ENCODE measurements at regions not wholly inside any gene's neighbourhood (a gene's known extent, or its start where the extent isn't known, plus 50 kb on each side); places are given as distances from the start of the nearest gene placed in this dataset.

DNA sequence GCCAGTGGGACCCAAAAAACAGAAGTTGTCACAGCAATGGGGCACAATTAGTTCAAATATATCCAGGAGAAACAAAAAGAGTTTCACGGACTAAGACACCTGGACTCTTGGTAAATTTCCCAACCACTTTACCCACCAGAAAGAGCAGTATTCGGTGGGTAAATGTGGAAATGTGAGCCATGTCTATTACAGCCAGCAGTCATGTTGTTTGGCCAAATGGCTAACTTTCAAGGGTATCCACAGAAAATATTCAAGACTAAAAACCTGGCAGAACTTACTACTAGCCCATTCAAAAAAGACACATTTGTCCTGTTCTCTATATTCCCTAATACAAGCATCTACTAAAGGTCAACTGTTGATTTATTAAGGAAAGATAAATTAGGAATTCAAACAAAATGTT is 1296.0 kb upstream of the NXPH2 start:
- no peak for TF ChIP-seq ZFX (IDR thresholded peaks at IDR 0.05)
- TF ChIP-seq, protein P1, sequence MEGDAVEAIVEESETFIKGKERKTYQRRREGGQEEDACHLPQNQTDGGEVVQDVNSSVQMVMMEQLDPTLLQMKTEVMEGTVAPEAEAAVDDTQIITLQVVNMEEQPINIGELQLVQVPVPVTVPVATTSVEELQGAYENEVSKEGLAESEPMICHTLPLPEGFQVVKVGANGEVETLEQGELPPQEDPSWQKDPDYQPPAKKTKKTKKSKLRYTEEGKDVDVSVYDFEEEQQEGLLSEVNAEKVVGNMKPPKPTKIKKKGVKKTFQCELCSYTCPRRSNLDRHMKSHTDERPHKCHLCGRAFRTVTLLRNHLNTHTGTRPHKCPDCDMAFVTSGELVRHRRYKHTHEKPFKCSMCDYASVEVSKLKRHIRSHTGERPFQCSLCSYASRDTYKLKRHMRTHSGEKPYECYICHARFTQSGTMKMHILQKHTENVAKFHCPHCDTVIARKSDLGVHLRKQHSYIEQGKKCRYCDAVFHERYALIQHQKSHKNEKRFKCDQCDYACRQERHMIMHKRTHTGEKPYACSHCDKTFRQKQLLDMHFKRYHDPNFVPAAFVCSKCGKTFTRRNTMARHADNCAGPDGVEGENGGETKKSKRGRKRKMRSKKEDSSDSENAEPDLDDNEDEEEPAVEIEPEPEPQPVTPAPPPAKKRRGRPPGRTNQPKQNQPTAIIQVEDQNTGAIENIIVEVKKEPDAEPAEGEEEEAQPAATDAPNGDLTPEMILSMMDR (conservative IDR thresholded peaks at IDR 0.05) = no peak
